Neural cell (in vitro differentiated cells): ENCODE measurements at regions not wholly inside any gene's neighbourhood (a gene's known extent, or its start where the extent isn't known, plus 50 kb on each side); places are given as distances from the start of the nearest gene placed in this dataset.

ENCODE experiments used
- H2AFZ ChIP-seq: fragments of 200-600, 300-800 bp; sonication (generic), shearing (Covaris generic); 2 replicates; pipeline ENCODE4 v1.6.0; 2014; ENCODE audit warnings: low read depth, mild to moderate bottlenecking, antibody characterized with exemption, low read length, moderate library complexity
- H3F3A ChIP-seq: fragments of 200-600 bp; shearing (Covaris generic); 2 replicates; pipeline ENCODE4 v1.6.1; 2016; ENCODE audit warnings: mild to moderate bottlenecking, moderate library complexity, mixed read lengths, antibody characterized with exemption, low read length; ENCODE audit not compliant: insufficient read depth, poor library complexity, severe bottlenecking
- H3K27ac ChIP-seq: fragments of 200-600, 300-800 bp; sonication (generic), shearing (Covaris generic); 2 replicates; pipeline ENCODE4 v1.5.1; 2014; ENCODE audit warnings: mild to moderate bottlenecking, low read length, moderate library complexity
- H3K27me3 ChIP-seq: fragments of 300-800, 200-600 bp; sonication (generic), shearing (Covaris generic); 2 replicates; pipeline ENCODE4 v1.6.0; 2014; ENCODE audit warnings: mild to moderate bottlenecking, low read depth, low read length, moderate library complexity; ENCODE audit not compliant: insufficient read depth
- H3K36me3 ChIP-seq: fragments of 300-800, 200-600 bp; sonication (generic), shearing (Covaris generic); 2 replicates; pipeline ENCODE4 v1.5.1; 2014; ENCODE audit warnings: mild to moderate bottlenecking, antibody characterized with exemption, low read length, moderate library complexity; ENCODE audit not compliant: insufficient read depth
- H3K4me2 ChIP-seq: fragments of 300-800, 200-600 bp; sonication (generic), shearing (Covaris generic); 2 replicates; pipeline ENCODE4 v1.6.0; 2014; ENCODE audit warnings: mild to moderate bottlenecking, low read length
- H3K4me3 ChIP-seq: fragments of 300-800, 200-600 bp; sonication (generic), shearing (Covaris generic); 2 replicates; pipeline ENCODE4 v1.5.1; 2014; ENCODE audit warnings: mild to moderate bottlenecking, low read length, moderate library complexity
- H3K79me2 ChIP-seq: fragments of 200-600 bp; shearing (Covaris generic); replicated peaks from 2 replicates; pipeline ENCODE4 v1.6.0; 2014; ENCODE audit warnings: mild to moderate bottlenecking, low read length, moderate library complexity; ENCODE audit not compliant: insufficient read depth
- H3K9ac ChIP-seq: fragments of 300-800, 200-600 bp; sonication (generic), shearing (Covaris generic); 2 replicates; pipeline ENCODE4 v1.6.1; 2016; ENCODE audit warnings: mild to moderate bottlenecking, low read length, mixed read lengths
- H3K9me2 ChIP-seq: fragments of 200-600 bp; shearing (Covaris generic); 2 replicates; pipeline ENCODE4 v1.6.1; 2016; ENCODE audit warnings: mild to moderate bottlenecking, low read length, mixed read lengths; ENCODE audit not compliant: insufficient read depth
- H3K9me3 ChIP-seq: fragments of 200-600, 300-800 bp; sonication (generic), shearing (Covaris generic); 2 replicates; pipeline ENCODE4 v1.6.1; 2016; ENCODE audit warnings: mild to moderate bottlenecking, mixed run types, low read length, moderate library complexity, mixed read lengths
- H4K20me1 ChIP-seq: fragments of 200-600 bp; shearing (Covaris generic); 2 replicates; pipeline ENCODE4 v1.6.1; 2016; ENCODE audit warnings: mild to moderate bottlenecking, mixed run types; ENCODE audit not compliant: insufficient read depth
- CTCF ChIP-seq: fragments of 450-650 bp; IDR thresholded peaks from 2 replicates; pipeline ENCODE4 v1.5.1; 2014; ENCODE audit warnings: antibody characterized with exemption, mild to moderate bottlenecking, moderate library complexity; ENCODE audit not compliant: poor library complexity, severe bottlenecking
- EP300 ChIP-seq: fragments of 450-650 bp; conservative IDR thresholded peaks from 2 replicates; pipeline ENCODE4 v1.6.1; 2014; ENCODE audit warnings: antibody characterized with exemption, mild to moderate bottlenecking, moderate library complexity; ENCODE audit not compliant: poor library complexity, severe bottlenecking
- EZH2 ChIP-seq: fragments of 200-600, 300-800 bp; shearing (Covaris generic), sonication (generic); IDR thresholded peaks from 2 replicates; pipeline ENCODE4 v1.6.1; 2014; ENCODE audit warnings: antibody characterized with exemption, low read length, borderline replicate concordance, mild to moderate bottlenecking; ENCODE audit not compliant: insufficient read depth, poor library complexity, severe bottlenecking
- MXI1 ChIP-seq: fragments of 450-650 bp; conservative IDR thresholded peaks from 2 replicates; pipeline ENCODE4 v1.6.1; 2014; ENCODE audit warnings: antibody characterized with exemption, mild to moderate bottlenecking; ENCODE audit not compliant: poor library complexity, severe bottlenecking
- POLR2AphosphoS5 ChIP-seq: IDR thresholded peaks from 2 replicates; pipeline ENCODE4 v1.6.1; 2012
- RAD21 ChIP-seq: fragments of 450-650 bp; conservative IDR thresholded peaks from 2 replicates; pipeline ENCODE4 v1.6.1; 2014; ENCODE audit warnings: antibody characterized with exemption, mild to moderate bottlenecking, moderate library complexity
- REST ChIP-seq: IDR thresholded peaks from 2 replicates; pipeline ENCODE4 v1.6.1; 2012; ENCODE audit warnings: borderline replicate concordance
- SMC3 ChIP-seq: fragments of 450-650 bp; conservative IDR thresholded peaks from 2 replicates; pipeline ENCODE4 v1.6.1; 2014; ENCODE audit warnings: antibody characterized with exemption, mild to moderate bottlenecking, moderate library complexity; ENCODE audit not compliant: poor library complexity
- TAF1 ChIP-seq: IDR thresholded peaks from 2 replicates; pipeline ENCODE4 v1.6.1; 2012; ENCODE audit warnings: low read depth

- H3F3A ChIP-seq, result no peaks in the 10 kb centered on the region
- no peak overlapping the region for H3K27ac ChIP-seq
- H2AFZ ChIP-seq, result no peak overlapping the region
- no peaks in the 10 kb centered on the region for H3K27me3 ChIP-seq
- no peaks in the 10 kb centered on the region for H3K9me2 ChIP-seq
- no peak overlapping the region for H3K4me3 ChIP-seq
- no peak for TF ChIP-seq EZH2
- TF ChIP-seq SMC3, result no peak
- TF ChIP-seq MXI1, result no peak
- no peak for TF ChIP-seq CTCF
- no peak for TF ChIP-seq POLR2AphosphoS5
- TF ChIP-seq EP300, result no peak
- no peak for TF ChIP-seq TAF1
- no peak for TF ChIP-seq REST
- TF ChIP-seq RAD21, result no peak
- no peaks in the 10 kb centered on the region for H3K36me3 ChIP-seq
- H4K20me1 ChIP-seq, result no peaks in the 10 kb centered on the region
- H3K4me2 ChIP-seq, result no peak overlapping the region
- H3K9me3 ChIP-seq, result no peaks in the 10 kb centered on the region
- H3K79me2 ChIP-seq, result no peaks in the 10 kb centered on the region
- H3K9ac ChIP-seq, result no peak overlapping the region
Measured at GRCh38 chr10:29820890-29821461, 186.2 kb upstream of the SVIL start.

GRCh38 chr10:29816801-29817558, 182.2 kb upstream of the SVIL start:
- TF ChIP-seq TAF1, result no peak
- TF ChIP-seq POLR2AphosphoS5, result no peak
- Histone ChIP-seq H3K9me2 (no peaks in the 10 kb centered on the region), H3F3A (no peaks in the 10 kb centered on the region), H4K20me1 (no peaks in the 10 kb centered on the region), H3K36me3 (no peaks in the 10 kb centered on the region), H3K9ac (no peak overlapping the region), H3K27me3 (no peaks in the 10 kb centered on the region), H3K4me2 (no peak overlapping the region), H3K4me3 (no peak overlapping the region), H2AFZ (no peak overlapping the region), H3K9me3 (no peaks in the 10 kb centered on the region), H3K79me2 (no peaks in the 10 kb centered on the region), H3K27ac (no peak overlapping the region)
